ENCODE measurements at regions not wholly inside any gene's neighbourhood (a gene's known extent, or its start where the extent isn't known, plus 50 kb on each side); places are given as distances from the start of the nearest gene placed in this dataset.

- H3K27ac Mint-ChIP-seq, result no peak overlapping the region
- TF ChIP-seq CTCF (IDR thresholded peaks at IDR 0.05), result no peak
- intact Hi-C loops (cut with micrococcal nuclease), result no loop called here
- peaks cover 12% of the 10 kb centered on the region for H3K27me3 Mint-ChIP-seq
- H3K4me3 Mint-ChIP-seq, result no peak overlapping the region
- no peak for ATAC-seq (ENCODE audit: low read depth)
- H3K4me1 Mint-ChIP-seq, result no peaks in the 10 kb centered on the region
- ChIA-PET CTCF (no interaction called here), POLR2A (no interaction called here)
- peaks cover 8% of the 10 kb centered on the region for H3K36me3 Mint-ChIP-seq (ENCODE audit: low read depth)
- no peaks in the 10 kb centered on the region for H3K9me3 Mint-ChIP-seq
- no peak for DNase-seq
Observed at GRCh38 chr3:127038923-127039581, 56.1 kb downstream of the PLXNA1 start.

GRCh38 chr3:127039719-127040118 is 56.8 kb downstream of the PLXNA1 start:
- POLR2A ChIA-PET, result no interaction called here
- no peak for DNase-seq
- H3K9me3 Mint-ChIP-seq, result no peaks in the 10 kb centered on the region
- CTCF ChIA-PET, result no interaction called here
- no peak overlapping the region for H3K27ac Mint-ChIP-seq
- no peak overlapping the region for H3K4me3 Mint-ChIP-seq
- ATAC-seq (ENCODE audit: low read depth), result no peak
- intact Hi-C loops (cut with micrococcal nuclease), result no loop called here
- peaks cover 13% of the 10 kb centered on the region for H3K27me3 Mint-ChIP-seq
- TF ChIP-seq CTCF (IDR thresholded peaks at IDR 0.05), result no peak
- H3K4me1 Mint-ChIP-seq, result no peaks in the 10 kb centered on the region
- H3K36me3 Mint-ChIP-seq (ENCODE audit: low read depth), result peaks cover 5% of the 10 kb centered on the region

GRCh38 chr3:127040216-127040615 is 57.3 kb downstream of the PLXNA1 start:
- H3K27me3 Mint-ChIP-seq, result peaks cover 13% of the 10 kb centered on the region
- TF ChIP-seq CTCF (IDR thresholded peaks at IDR 0.05), result no peak
- ChIA-PET POLR2A (no interaction called here), CTCF (no interaction called here)
- H3K4me3 Mint-ChIP-seq, result no peak overlapping the region
- no peaks in the 10 kb centered on the region for H3K36me3 Mint-ChIP-seq (ENCODE audit: low read depth)
- no peak for ATAC-seq (ENCODE audit: low read depth)
- H3K9me3 Mint-ChIP-seq, result no peaks in the 10 kb centered on the region
- intact Hi-C loops (cut with micrococcal nuclease), result no loop called here
- no peak overlapping the region for H3K27ac Mint-ChIP-seq
- no peak for DNase-seq
- H3K4me1 Mint-ChIP-seq, result no peaks in the 10 kb centered on the region

GRCh38 chr3:127041264-127041820 is 58.4 kb downstream of the PLXNA1 start:
- Mint-ChIP-seq H3K27me3 (peaks cover 13% of the 10 kb centered on the region), H3K4me3 (no peak overlapping the region), H3K27ac (no peak overlapping the region), H3K9me3 (no peaks in the 10 kb centered on the region), H3K36me3 (ENCODE audit: low read depth) (no peaks in the 10 kb centered on the region), H3K4me1 (no peaks in the 10 kb centered on the region)
- intact Hi-C loops (cut with micrococcal nuclease), result no loop called here
- no peak for TF ChIP-seq CTCF (IDR thresholded peaks at IDR 0.05)
- ATAC-seq (ENCODE audit: low read depth) (no peak), DNase-seq (no peak)
- POLR2A ChIA-PET, result no interaction called here
- CTCF ChIA-PET, result no interaction called here

GRCh38 chr3:127041933-127042332 is 59.0 kb downstream of the PLXNA1 start:
- CTCF ChIA-PET, result no interaction called here
- DNase-seq, result no peak

More at GRCh38 chr3:127041933-127042332, 59.0 kb downstream of the PLXNA1 start:
- Mint-ChIP-seq H3K9me3 (no peaks in the 10 kb centered on the region), H3K4me3 (no peak overlapping the region), H3K27ac (no peak overlapping the region), H3K36me3 (ENCODE audit: low read depth) (no peaks in the 10 kb centered on the region), H3K4me1 (no peaks in the 10 kb centered on the region), H3K27me3 (peaks cover 13% of the 10 kb centered on the region)
- no peak for ATAC-seq (ENCODE audit: low read depth)
- POLR2A ChIA-PET, result no interaction called here
- intact Hi-C loops (cut with micrococcal nuclease), result no loop called here
- no peak for TF ChIP-seq CTCF (IDR thresholded peaks at IDR 0.05)
